HG03439 (cell line): ENCODE measurements at regions not wholly inside any gene's neighbourhood (a gene's known extent, or its start where the extent isn't known, plus 50 kb on each side); places are given as distances from the start of the nearest gene placed in this dataset.

Experiments
- ATAC-seq: cut with Tn5 transposase; IDR thresholded peaks from one replicate; pipeline ENCODE4 v1.9.1; 2021; ENCODE audit warnings: mild to moderate bottlenecking, moderate library complexity; ENCODE audit not compliant: unreplicated experiment

GRCh38 chr9:107874137-107874536 is 384.6 kb upstream of the KLF4 start:
- ATAC-seq: peak; percentile 48

- no peak for ATAC-seq
Observed at GRCh38 chr9:107872457-107873192, 383.1 kb upstream of the KLF4 start.

- ATAC-seq: no peak
Observed at GRCh38 chr9:107870927-107871680, 381.5 kb upstream of the KLF4 start.

- no peak for ATAC-seq
Observed at GRCh38 chr9:107870221-107870620, 380.7 kb upstream of the KLF4 start.

GRCh38 chr9:107869111-107869510 is 379.5 kb upstream of the KLF4 start:
- ATAC-seq: no peak

- ATAC-seq: no peak
Observed at GRCh38 chr9:107868186-107868585, 378.6 kb upstream of the KLF4 start.

GRCh38 chr9:107867738-107868137 is 378.2 kb upstream of the KLF4 start:
- ATAC-seq: no peak

- ATAC-seq: no peak
Observed at GRCh38 chr9:107866711-107867311, 377.2 kb upstream of the KLF4 start.

- no peak for ATAC-seq
Observed at GRCh38 chr9:107863396-107863795, 373.8 kb upstream of the KLF4 start.

GRCh38 chr9:107862881-107863280 is 373.3 kb upstream of the KLF4 start:
- ATAC-seq: no peak

- no peak for ATAC-seq
Observed at GRCh38 chr9:107862323-107862722, 372.8 kb upstream of the KLF4 start.

GRCh38 chr9:107861075-107861474 is 371.5 kb upstream of the KLF4 start:
- no peak for ATAC-seq

- ATAC-seq: no peak
Observed at GRCh38 chr9:107858260-107858659, 368.7 kb upstream of the KLF4 start.

- ATAC-seq: no peak
Observed at GRCh38 chr9:107856633-107857032, 367.1 kb upstream of the KLF4 start.

GRCh38 chr9:107855164-107855563 is 365.6 kb upstream of the KLF4 start:
- ATAC-seq: no peak

- no peak for ATAC-seq
Observed at GRCh38 chr9:107853461-107853860, 363.9 kb upstream of the KLF4 start.

GRCh38 chr9:107852891-107853290 is 363.3 kb upstream of the KLF4 start:
- no peak for ATAC-seq

- no peak for ATAC-seq
Observed at GRCh38 chr9:107850653-107851052, 361.1 kb upstream of the KLF4 start.

GRCh38 chr9:107847978-107848964 is 358.7 kb upstream of the KLF4 start:
- no peak for ATAC-seq

GRCh38 chr9:107842530-107842929 is 353.0 kb upstream of the KLF4 start:
- ATAC-seq: no peak

- no peak for ATAC-seq
Observed at GRCh38 chr9:107841076-107841475, 351.5 kb upstream of the KLF4 start.
